ENCODE measurements at regions not wholly inside any gene's neighbourhood (a gene's known extent, or its start where the extent isn't known, plus 50 kb on each side); places are given as distances from the start of the nearest gene placed in this dataset.

GRCh38 chr3:151541178-151541577 lies 80.3 kb upstream of the IGSF10 start:
- H3K27ac ChIP-seq = no peak overlapping the region
- intact Hi-C loops (cut with micrococcal nuclease; ENCODE audit: unreplicated experiment) = no loop called here
- DNase-seq = no peak
- no peaks in the 10 kb centered on the region for H3F3A ChIP-seq (ENCODE audit: insufficient read depth, low read depth)
- peaks cover 8% of the 10 kb centered on the region for H3K4me1 ChIP-seq (replicated peaks; ENCODE audit: insufficient read depth)
- H3K36me3 ChIP-seq (ENCODE audit: low read depth) = no peaks in the 10 kb centered on the region
- H3K27me3 ChIP-seq (ENCODE audit: insufficient read depth, low read depth) = no peaks in the 10 kb centered on the region
- BruUV-seq (replicated peaks) = no TSS peak
- TF ChIP-seq, protein P1, sequence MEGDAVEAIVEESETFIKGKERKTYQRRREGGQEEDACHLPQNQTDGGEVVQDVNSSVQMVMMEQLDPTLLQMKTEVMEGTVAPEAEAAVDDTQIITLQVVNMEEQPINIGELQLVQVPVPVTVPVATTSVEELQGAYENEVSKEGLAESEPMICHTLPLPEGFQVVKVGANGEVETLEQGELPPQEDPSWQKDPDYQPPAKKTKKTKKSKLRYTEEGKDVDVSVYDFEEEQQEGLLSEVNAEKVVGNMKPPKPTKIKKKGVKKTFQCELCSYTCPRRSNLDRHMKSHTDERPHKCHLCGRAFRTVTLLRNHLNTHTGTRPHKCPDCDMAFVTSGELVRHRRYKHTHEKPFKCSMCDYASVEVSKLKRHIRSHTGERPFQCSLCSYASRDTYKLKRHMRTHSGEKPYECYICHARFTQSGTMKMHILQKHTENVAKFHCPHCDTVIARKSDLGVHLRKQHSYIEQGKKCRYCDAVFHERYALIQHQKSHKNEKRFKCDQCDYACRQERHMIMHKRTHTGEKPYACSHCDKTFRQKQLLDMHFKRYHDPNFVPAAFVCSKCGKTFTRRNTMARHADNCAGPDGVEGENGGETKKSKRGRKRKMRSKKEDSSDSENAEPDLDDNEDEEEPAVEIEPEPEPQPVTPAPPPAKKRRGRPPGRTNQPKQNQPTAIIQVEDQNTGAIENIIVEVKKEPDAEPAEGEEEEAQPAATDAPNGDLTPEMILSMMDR (conservative IDR thresholded peaks at IDR 0.05) = no peak
- no peak for TF ChIP-seq EZH2 (IDR thresholded peaks at IDR 0.05; ENCODE audit: low read depth)
- CTCF ChIA-PET = no interaction called here
- no peaks in the 10 kb centered on the region for H3K79me2 ChIP-seq (ENCODE audit: low read depth)
- H3K9me3 ChIP-seq (ENCODE audit: insufficient read depth, low read depth) = no peaks in the 10 kb centered on the region
- H2AFZ ChIP-seq = 0 out of 2 replicates have a peak overlapping the region, but pooled peaks have one; percentile 6
- POLR2A ChIA-PET (ENCODE audit: unreplicated experiment) = no interaction called here
- H3K9me2 ChIP-seq (ENCODE audit: insufficient read depth) = 0 out of 2 replicates have a peak, but pooled peaks cover 3% of the 10 kb centered on the region
- H4K20me1 ChIP-seq (ENCODE audit: insufficient read depth) = no peaks in the 10 kb centered on the region; the same call in 1 of the 2 replicates
- no peak overlapping the region for H3K4me2 ChIP-seq
- H3K4me3 ChIP-seq = no peak overlapping the region

DNA sequence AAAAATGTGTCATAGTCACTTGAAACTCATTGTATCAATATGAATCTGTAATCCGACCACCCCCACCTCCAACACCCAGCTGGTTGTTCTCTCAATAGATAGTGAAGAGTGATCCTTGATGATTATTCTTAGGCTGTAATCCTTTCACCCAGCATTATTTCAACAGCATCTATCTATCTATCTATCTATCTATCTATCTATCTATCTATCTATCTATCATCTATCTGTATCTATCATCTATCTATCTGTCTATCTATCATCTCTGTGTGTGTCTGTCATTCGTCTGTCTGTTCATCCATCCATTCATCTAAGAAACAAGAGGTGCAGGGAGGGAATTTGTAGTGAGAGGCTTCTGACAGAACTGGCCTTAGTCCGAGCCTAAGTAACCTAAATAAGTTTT lies 78.7 kb upstream of the IGSF10 start:
- intact Hi-C loops (cut with micrococcal nuclease; ENCODE audit: unreplicated experiment) = no loop called here
- no peak overlapping the region for H3K4me2 ChIP-seq
- H3F3A ChIP-seq (ENCODE audit: insufficient read depth, low read depth) = no peaks in the 10 kb centered on the region
- no peaks in the 10 kb centered on the region for H3K9me2 ChIP-seq (ENCODE audit: insufficient read depth)
- H3K36me3 ChIP-seq (ENCODE audit: low read depth) = no peaks in the 10 kb centered on the region
- H2AFZ ChIP-seq = no peak overlapping the region
- CTCF ChIA-PET = no interaction called here
- H3K27ac ChIP-seq = no peak overlapping the region
- no peak for TF ChIP-seq EZH2 (IDR thresholded peaks at IDR 0.05; ENCODE audit: low read depth)
- TF ChIP-seq, protein P1 (conservative IDR thresholded peaks at IDR 0.05) = no peak
- POLR2A ChIA-PET (ENCODE audit: unreplicated experiment) = no interaction called here
- H4K20me1 ChIP-seq (ENCODE audit: insufficient read depth) = no peaks in the 10 kb centered on the region; the same call in 1 of the 2 replicates
- no peaks in the 10 kb centered on the region for H3K27me3 ChIP-seq (ENCODE audit: insufficient read depth, low read depth)
- no TSS peak for BruUV-seq (replicated peaks)
- H3K4me1 ChIP-seq (replicated peaks; ENCODE audit: insufficient read depth) = peaks cover 8% of the 10 kb centered on the region
- H3K9me3 ChIP-seq (ENCODE audit: insufficient read depth, low read depth) = no peaks in the 10 kb centered on the region
- DNase-seq = no peak
- no peak overlapping the region for H3K4me3 ChIP-seq
- no peaks in the 10 kb centered on the region for H3K79me2 ChIP-seq (ENCODE audit: low read depth)

GRCh38 chr3:151538456-151539393 lies 77.9 kb upstream of the IGSF10 start:
- H3F3A ChIP-seq (ENCODE audit: insufficient read depth, low read depth) = no peaks in the 10 kb centered on the region
- H3K4me2 ChIP-seq = no peak overlapping the region
- POLR2A ChIA-PET (ENCODE audit: unreplicated experiment) = interaction anchor here (0.7 kb wide), 1 partner anchor 1343 kb away, joined by 5 read pairs; no protein-coding TSS in a partner anchor
- no TSS peak for BruUV-seq (replicated peaks)
- no peaks in the 10 kb centered on the region for H3K27me3 ChIP-seq (ENCODE audit: insufficient read depth, low read depth)
- H3K4me3 ChIP-seq = no peak overlapping the region
- intact Hi-C loops (cut with micrococcal nuclease; ENCODE audit: unreplicated experiment) = no loop called here
- no peaks in the 10 kb centered on the region for H3K36me3 ChIP-seq (ENCODE audit: low read depth)
- no peak for DNase-seq
- peak overlapping the region; percentile 65 for H2AFZ ChIP-seq
- no peaks in the 10 kb centered on the region for H3K9me2 ChIP-seq (ENCODE audit: insufficient read depth)
- peaks cover 3% of the 10 kb centered on the region; the same call in 1 of the 2 replicates for H3K9me3 ChIP-seq (ENCODE audit: insufficient read depth, low read depth)
- TF ChIP-seq, protein P1 (conservative IDR thresholded peaks at IDR 0.05) = no peak
- no peak for TF ChIP-seq EZH2 (IDR thresholded peaks at IDR 0.05; ENCODE audit: low read depth)
- H4K20me1 ChIP-seq (ENCODE audit: insufficient read depth) = no peaks in the 10 kb centered on the region; the same call in 1 of the 2 replicates
- CTCF ChIA-PET = no interaction called here
- H3K79me2 ChIP-seq (ENCODE audit: low read depth) = no peaks in the 10 kb centered on the region
- H3K4me1 ChIP-seq (replicated peaks; ENCODE audit: insufficient read depth) = peaks cover 6% of the 10 kb centered on the region
- no peak overlapping the region for H3K27ac ChIP-seq

All from PC-9 (cell line).